IMR-90 (cell line): ENCODE measurements at regions not wholly inside any gene's neighbourhood (a gene's known extent, or its start where the extent isn't known, plus 50 kb on each side); places are given as distances from the start of the nearest gene placed in this dataset.

Source experiments
- BHLHE40 ChIP-seq: fragments of 150-350 bp; IDR thresholded peaks from 2 replicates; pipeline ENCODE4 v1.6.1; 2016; ENCODE audit warnings: mild to moderate bottlenecking, low read depth, low read length
- CHD1 ChIP-seq: IDR thresholded peaks from 2 replicates; pipeline ENCODE4 v1.6.1; 2012; ENCODE audit warnings: low read depth, low read length, improper control_type of control experiment
- CTCF ChIP-seq: conservative IDR thresholded peaks from 2 replicates; pipeline ENCODE4 v1.5.1; 2012; ENCODE audit warnings: mild to moderate bottlenecking, low read depth, low read length, improper control_type of control experiment
- ELK1 ChIP-seq: fragments of 150-350 bp; IDR thresholded peaks from 2 replicates; pipeline ENCODE4 v1.6.1; 2016; ENCODE audit warnings: low read depth, mild to moderate bottlenecking, low read length, moderate library complexity, borderline replicate concordance
- FOS ChIP-seq: fragments of 150-350 bp; IDR thresholded peaks from 2 replicates; pipeline ENCODE4 v1.6.1; 2016; ENCODE audit warnings: low read depth, low read length
- MAFK ChIP-seq: IDR thresholded peaks from 2 replicates; pipeline ENCODE4 v1.6.1; 2012; ENCODE audit warnings: low read depth, low read length, improper control_type of control experiment
- MAZ ChIP-seq: IDR thresholded peaks from 2 replicates; pipeline ENCODE4 v1.6.1; 2012; ENCODE audit warnings: low read depth, mild to moderate bottlenecking, low read length, improper control_type of control experiment, moderate library complexity, borderline replicate concordance
- POLR2A ChIP-seq: IDR thresholded peaks from 2 replicates; pipeline ENCODE4 v1.6.1; 2012; ENCODE audit warnings: mild to moderate bottlenecking, low read depth, low read length
- RAD21 ChIP-seq: IDR thresholded peaks from 2 replicates; pipeline ENCODE4 v1.6.1; 2012; ENCODE audit warnings: low read length, improper control_type of control experiment
- RCOR1 ChIP-seq: IDR thresholded peaks from 2 replicates; pipeline ENCODE4 v1.6.1; 2012; ENCODE audit warnings: mild to moderate bottlenecking, low read length, improper control_type of control experiment; ENCODE audit not compliant: insufficient replicate concordance
- SMC3 ChIP-seq: fragments of 150-350 bp; IDR thresholded peaks from 2 replicates; pipeline ENCODE4 v1.6.1; 2016; ENCODE audit warnings: low read depth, mild to moderate bottlenecking, antibody characterized with exemption, low read length, moderate library complexity
- USF2 ChIP-seq: fragments of 150-350 bp; IDR thresholded peaks from 2 replicates; pipeline ENCODE4 v1.6.1; 2017; ENCODE audit warnings: mild to moderate bottlenecking, antibody characterized with exemption, low read length, low read depth

- TF ChIP-seq RAD21 (no peak), CTCF (no peak), USF2 (no peak), RCOR1 (no peak), BHLHE40 (no peak), SMC3 (no peak), ELK1 (no peak), MAFK (no peak), POLR2A (no peak), FOS (no peak), CHD1 (no peak), MAZ (no peak)
These were observed 254.6 kb upstream of the EPHA5 start for GRCh38 chr4:65924843-65925242.
